PC-3 (cell line): ENCODE measurements at regions not wholly inside any gene's neighbourhood (a gene's known extent, or its start where the extent isn't known, plus 50 kb on each side); places are given as distances from the start of the nearest gene placed in this dataset.
A peak's percentile ranks its signal among the peaks of the same experiment; 100 is the strongest.

Experiments
- EZH2 ChIP-seq: fragments of 300-600 bp; sonication (generic); IDR thresholded peaks from one replicate; pipeline ENCODE4 v1.6.1; 2017; ENCODE audit warnings: antibody characterized with exemption, mild to moderate bottlenecking, low read length; ENCODE audit not compliant: unreplicated experiment
- EZH2phosphoT487 ChIP-seq: fragments of 300-600 bp; sonication (generic); IDR thresholded peaks from 2 replicates; pipeline ENCODE4 v1.6.1; 2018; ENCODE audit warnings: mild to moderate bottlenecking, antibody characterized with exemption, low read length, borderline replicate concordance
- TF ChIP-seq, protein P1 (sequence below): fragments of 300-600 bp; sonication (generic); conservative IDR thresholded peaks from 2 replicates; pipeline ENCODE4 v1.5.1; 2017; ENCODE audit warnings: antibody characterized with exemption, low read depth, mild to moderate bottlenecking, low read length

GRCh38 chr3:8110966-8111798 is 390.4 kb upstream of the LMCD1 start:
- TF ChIP-seq, protein P1, sequence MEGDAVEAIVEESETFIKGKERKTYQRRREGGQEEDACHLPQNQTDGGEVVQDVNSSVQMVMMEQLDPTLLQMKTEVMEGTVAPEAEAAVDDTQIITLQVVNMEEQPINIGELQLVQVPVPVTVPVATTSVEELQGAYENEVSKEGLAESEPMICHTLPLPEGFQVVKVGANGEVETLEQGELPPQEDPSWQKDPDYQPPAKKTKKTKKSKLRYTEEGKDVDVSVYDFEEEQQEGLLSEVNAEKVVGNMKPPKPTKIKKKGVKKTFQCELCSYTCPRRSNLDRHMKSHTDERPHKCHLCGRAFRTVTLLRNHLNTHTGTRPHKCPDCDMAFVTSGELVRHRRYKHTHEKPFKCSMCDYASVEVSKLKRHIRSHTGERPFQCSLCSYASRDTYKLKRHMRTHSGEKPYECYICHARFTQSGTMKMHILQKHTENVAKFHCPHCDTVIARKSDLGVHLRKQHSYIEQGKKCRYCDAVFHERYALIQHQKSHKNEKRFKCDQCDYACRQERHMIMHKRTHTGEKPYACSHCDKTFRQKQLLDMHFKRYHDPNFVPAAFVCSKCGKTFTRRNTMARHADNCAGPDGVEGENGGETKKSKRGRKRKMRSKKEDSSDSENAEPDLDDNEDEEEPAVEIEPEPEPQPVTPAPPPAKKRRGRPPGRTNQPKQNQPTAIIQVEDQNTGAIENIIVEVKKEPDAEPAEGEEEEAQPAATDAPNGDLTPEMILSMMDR, result peak; percentile 80
- TF ChIP-seq EZH2 (no peak), EZH2phosphoT487 (no peak)
